ENCODE measurements at regions not wholly inside any gene's neighbourhood (a gene's known extent, or its start where the extent isn't known, plus 50 kb on each side); places are given as distances from the start of the nearest gene placed in this dataset.
A peak's percentile ranks its signal among the peaks of the same experiment; 100 is the strongest.
"Not testable (repeated sequence)": the region's sequence is repeated elsewhere in the genome, so short reads cannot be mapped to it uniquely, and the experiment has no call there.

- intact Hi-C loops (cut with DNase I) = no loop called here
These were observed 123.0 kb upstream of the CCDC150 start for GRCh38 chr2:196516564-196516963.

GRCh38 chr2:196520605-196521004 is 118.9 kb upstream of the CCDC150 start:
- no peaks in the 10 kb centered on the region for H3K9me3 ChIP-seq
- H3K27ac ChIP-seq = no peak overlapping the region
- no peaks in the 10 kb centered on the region for H3K27me3 ChIP-seq
- DNase-seq = no peak
- H3K4me1 ChIP-seq = peaks cover 0 to 24% (median 0%) of the 10 kb centered on the region in 3 donors
- no peak overlapping the region for H3K4me3 ChIP-seq
- intact Hi-C loops (cut with DNase I) = no loop called here
- no peak for TF ChIP-seq POLR2A (IDR thresholded peaks at IDR 0.05)
- 56 to 80% methylated on average over 4 of the region's 4 CpGs for WGBS, 2 donors
- H3K36me3 ChIP-seq = no peaks in the 10 kb centered on the region

More at GRCh38 chr2:196516564-196516963, 123.0 kb upstream of the CCDC150 start:
- 76 to 91% methylated on average over 4 of the region's 4 CpGs for WGBS, 2 donors
- no peaks in the 10 kb centered on the region for H3K9me3 ChIP-seq
- no peaks in the 10 kb centered on the region for H3K36me3 ChIP-seq
- H3K4me3 ChIP-seq = no peak overlapping the region
- H3K27me3 ChIP-seq = no peaks in the 10 kb centered on the region
- H3K4me1 ChIP-seq = peaks cover 14 to 64% (median 19%) of the 10 kb centered on the region in 3 donors
- peak overlapping the region in 1 of 4 donors; percentile 74 for H3K27ac ChIP-seq
- TF ChIP-seq, protein P1, sequence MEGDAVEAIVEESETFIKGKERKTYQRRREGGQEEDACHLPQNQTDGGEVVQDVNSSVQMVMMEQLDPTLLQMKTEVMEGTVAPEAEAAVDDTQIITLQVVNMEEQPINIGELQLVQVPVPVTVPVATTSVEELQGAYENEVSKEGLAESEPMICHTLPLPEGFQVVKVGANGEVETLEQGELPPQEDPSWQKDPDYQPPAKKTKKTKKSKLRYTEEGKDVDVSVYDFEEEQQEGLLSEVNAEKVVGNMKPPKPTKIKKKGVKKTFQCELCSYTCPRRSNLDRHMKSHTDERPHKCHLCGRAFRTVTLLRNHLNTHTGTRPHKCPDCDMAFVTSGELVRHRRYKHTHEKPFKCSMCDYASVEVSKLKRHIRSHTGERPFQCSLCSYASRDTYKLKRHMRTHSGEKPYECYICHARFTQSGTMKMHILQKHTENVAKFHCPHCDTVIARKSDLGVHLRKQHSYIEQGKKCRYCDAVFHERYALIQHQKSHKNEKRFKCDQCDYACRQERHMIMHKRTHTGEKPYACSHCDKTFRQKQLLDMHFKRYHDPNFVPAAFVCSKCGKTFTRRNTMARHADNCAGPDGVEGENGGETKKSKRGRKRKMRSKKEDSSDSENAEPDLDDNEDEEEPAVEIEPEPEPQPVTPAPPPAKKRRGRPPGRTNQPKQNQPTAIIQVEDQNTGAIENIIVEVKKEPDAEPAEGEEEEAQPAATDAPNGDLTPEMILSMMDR (IDR thresholded peaks at IDR 0.05) = no peak
- no peak for TF ChIP-seq POLR2A (IDR thresholded peaks at IDR 0.05)
- no peak for DNase-seq

DNA sequence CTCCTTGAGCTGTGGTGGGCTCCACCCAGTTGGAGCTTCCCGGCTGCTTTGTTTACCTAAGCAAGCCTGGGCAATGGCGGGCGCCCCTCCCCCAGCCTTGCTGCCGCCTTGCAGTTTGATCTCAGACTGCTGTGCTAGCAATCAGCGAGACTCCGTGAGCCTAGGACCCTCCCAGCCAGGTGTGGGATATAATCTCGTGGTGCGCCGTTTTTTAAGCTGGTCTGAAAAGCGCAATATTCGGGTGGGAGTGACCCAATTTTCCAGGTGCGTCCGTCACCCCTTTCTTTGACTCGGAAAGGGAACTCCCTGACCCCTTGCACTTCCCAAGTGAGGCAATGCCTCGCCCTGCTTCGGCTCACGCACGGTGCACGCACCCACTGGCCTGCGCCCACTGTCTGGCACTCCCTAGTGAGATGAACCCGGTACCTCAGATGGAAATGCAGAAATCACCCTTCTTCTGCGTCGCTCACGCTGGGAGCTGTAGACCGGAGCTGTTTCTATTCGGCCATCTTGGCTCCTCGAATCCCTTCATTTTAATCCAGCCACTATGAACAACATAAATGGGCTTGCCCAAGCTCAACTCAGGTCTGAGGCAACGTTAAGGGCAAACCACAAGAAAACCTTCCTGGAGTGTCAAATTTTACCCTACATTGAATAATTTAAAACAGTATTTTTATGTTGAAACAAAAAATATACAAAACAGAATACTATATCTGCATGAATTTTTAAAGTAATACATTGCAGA is 112.4 kb upstream of the CCDC150 start:
- H3K27ac ChIP-seq; intact Hi-C loops (cut with DNase I); H3K4me3 ChIP-seq; H3K9me3 ChIP-seq; H3K4me1 ChIP-seq; H3K36me3 ChIP-seq; DNase-seq; H3K27me3 ChIP-seq: not testable (repeated sequence)
- WGBS, 2 donors = 87 to 91% methylated on average over 7 to 8 of the region's 28 CpGs

DNA sequence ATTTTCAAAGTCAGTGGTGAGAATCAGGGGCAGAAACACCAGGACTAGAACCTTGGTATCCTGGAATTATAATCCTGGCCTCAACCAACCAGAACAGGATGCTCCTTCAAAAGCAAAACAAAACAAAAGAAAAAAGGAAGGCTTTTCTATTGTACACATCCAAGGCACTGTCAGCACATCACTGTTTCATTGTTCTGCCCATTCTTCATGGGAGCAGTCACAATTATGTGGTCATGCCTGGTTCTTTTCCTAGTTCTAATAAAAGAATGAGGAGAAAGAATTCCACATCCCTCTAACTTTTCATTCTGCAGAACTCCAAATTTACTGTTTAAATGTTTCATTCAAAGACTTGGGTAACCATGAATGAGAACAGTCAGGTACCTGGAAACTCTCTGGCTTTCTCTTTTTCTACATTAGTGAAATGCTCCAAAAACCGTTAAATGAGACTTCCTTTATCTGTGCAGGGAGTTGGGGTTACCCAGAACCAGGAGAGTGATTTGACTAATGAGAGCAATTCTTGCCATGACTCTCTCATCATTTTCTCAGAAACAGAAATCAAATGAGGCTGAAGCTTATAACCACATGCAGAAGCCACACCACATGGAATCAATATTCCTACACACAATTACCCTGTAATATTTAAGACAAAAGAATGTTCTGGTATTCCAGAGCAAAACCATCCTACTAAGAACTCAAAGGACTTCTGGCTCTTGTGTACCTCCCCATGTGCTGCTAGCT is 110.9 kb upstream of the CCDC150 start:
- intact Hi-C loops (cut with DNase I) = no loop called here

DNA sequence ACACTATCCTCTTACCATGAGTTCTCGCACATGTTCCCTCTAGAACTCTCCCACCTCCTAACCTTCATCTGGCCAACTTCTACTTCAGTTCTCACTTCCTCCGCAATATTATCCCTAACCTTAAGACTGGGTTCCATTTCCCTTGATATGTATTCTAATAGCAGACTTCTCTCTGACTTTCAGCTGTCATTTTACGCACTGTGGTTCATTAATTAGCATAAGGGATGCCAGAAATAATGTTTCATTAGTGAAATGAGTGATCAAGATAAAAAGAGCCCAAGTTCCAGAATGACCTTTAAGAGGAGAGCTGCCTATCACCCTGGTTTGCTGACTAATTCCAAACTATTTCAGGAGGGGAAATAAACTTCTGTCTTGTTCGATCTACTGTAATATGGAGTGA is 108.6 kb upstream of the CCDC150 start:
- no peak for DNase-seq
- H3K36me3 ChIP-seq = no peaks in the 10 kb centered on the region
- H3K27ac ChIP-seq = no peak overlapping the region
- H3K4me1 ChIP-seq = no peaks in the 10 kb centered on the region
- H3K4me3 ChIP-seq = no peak overlapping the region
- intact Hi-C loops (cut with DNase I) = no loop called here
- H3K9me3 ChIP-seq = no peaks in the 10 kb centered on the region
- TF ChIP-seq, protein P1 (IDR thresholded peaks at IDR 0.05) = no peak
- TF ChIP-seq POLR2A (IDR thresholded peaks at IDR 0.05) = no peak
- no peaks in the 10 kb centered on the region for H3K27me3 ChIP-seq
- WGBS, 2 donors = 80 to 86% methylated on average over 4 of the region's 4 CpGs

More for the DNA sequence above, 110.9 kb upstream of the CCDC150 start:
- TF ChIP-seq POLR2A (IDR thresholded peaks at IDR 0.05) = no peak
- TF ChIP-seq, protein P1 (IDR thresholded peaks at IDR 0.05) = no peak
- no peaks in the 10 kb centered on the region for H3K9me3 ChIP-seq
- no peaks in the 10 kb centered on the region for H3K27me3 ChIP-seq
- 73 to 89% methylated on average over 1 of the region's 1 CpG for WGBS, 2 donors
- no peak overlapping the region for H3K4me3 ChIP-seq
- no peaks in the 10 kb centered on the region for H3K36me3 ChIP-seq
- H3K27ac ChIP-seq = no peak overlapping the region
- no peak for DNase-seq
- H3K4me1 ChIP-seq = no peaks in the 10 kb centered on the region

GRCh38 chr2:196533772-196534397 is 105.6 kb upstream of the CCDC150 start:
- Histone ChIP-seq H3K4me1 (no peaks in the 10 kb centered on the region), H3K4me3 (no peak overlapping the region), H3K27me3 (no peaks in the 10 kb centered on the region), H3K27ac (no peak overlapping the region), H3K9me3 (no peaks in the 10 kb centered on the region), H3K36me3 (no peaks in the 10 kb centered on the region)
- TF ChIP-seq, protein P1 (IDR thresholded peaks at IDR 0.05) = no peak
- no peak for TF ChIP-seq POLR2A (IDR thresholded peaks at IDR 0.05)
- intact Hi-C loops (cut with DNase I) = no loop called here
- DNase-seq = no peak
- whole genome bisulfite sequencing, 2 donors = 38 to 59% methylated on average over 3 of the region's 3 CpGs
